Keratinocyte (primary cell): ENCODE measurements at regions not wholly inside any gene's neighbourhood (a gene's known extent, or its start where the extent isn't known, plus 50 kb on each side); places are given as distances from the start of the nearest gene placed in this dataset.

Experiments
- DNase-seq: peaks from one replicate; pipeline ENCODE4 v3.0.0-alpha.2; 2011; ENCODE audit warnings: low read depth, missing footprints, low spot score
- FAIRE-seq: peaks from 2 replicates; lab custom pipeline; 2011; peaks lifted over from hg19 to GRCh38; lab: Jason Lieb, UNC
- H2AFZ ChIP-seq: 2 replicates; pipeline ENCODE4 v1.6.0; 2012; ENCODE audit warnings: low read length, control low read depth, inconsistent platforms; ENCODE audit not compliant: control insufficient read depth
- H3K27ac ChIP-seq: 2 replicates; pipeline ENCODE4 v1.5.1; 2011; ENCODE audit warnings: low read length; ENCODE audit not compliant: control insufficient read depth, insufficient read depth
- H3K27me3 ChIP-seq: 3 replicates; pipeline ENCODE4 v1.6.0; 2011; ENCODE audit warnings: low read length; ENCODE audit not compliant: control insufficient read depth, insufficient read depth; ENCODE audit errors: extremely low read depth
- H3K36me3 ChIP-seq, 2 experiments: 2 replicates in 1 of 2; 3 replicates in 1 of 2; pipeline ENCODE4 v1.5.1; 2011; ENCODE audit warnings: low read length in 2 of 2, mild to moderate bottlenecking in 1 of 2; ENCODE audit not compliant: control insufficient read depth in 2 of 2, insufficient read depth in 2 of 2; ENCODE audit errors: extremely low read depth in 1 of 2
- H3K4me1 ChIP-seq: 3 replicates; pipeline ENCODE4 v1.5.1; 2011; ENCODE audit warnings: low read length; ENCODE audit not compliant: control insufficient read depth, insufficient read depth; ENCODE audit errors: extremely low read depth
- H3K4me2 ChIP-seq: 3 replicates; pipeline ENCODE4 v1.6.0; 2011; ENCODE audit warnings: low read depth, low read length; ENCODE audit not compliant: control insufficient read depth, insufficient read depth; ENCODE audit errors: extremely low read depth
- H3K4me3 ChIP-seq, 3 experiments: fragments of 200-600 bp in 1 of 3; sonication (generic) in 1 of 3; 2 replicates in 2 of 3; 3 replicates in 1 of 3; pipeline ENCODE4 v1.5.1; 2011 to 2016; ENCODE audit warnings: low read length in 3 of 3, mild to moderate bottlenecking in 3 of 3, control low read depth in 2 of 3, inconsistent platforms in 1 of 3, low read depth in 1 of 3, mixed read lengths in 1 of 3, mixed run types in 1 of 3, moderate library complexity in 1 of 3; ENCODE audit not compliant: control insufficient read depth in 2 of 3, insufficient read depth in 2 of 3; ENCODE audit errors: extremely low read depth in 1 of 3
- H3K79me2 ChIP-seq: 2 replicates; pipeline ENCODE4 v1.6.0; 2012; ENCODE audit warnings: low read length; ENCODE audit not compliant: control insufficient read depth, insufficient read depth
- H3K9ac ChIP-seq: 3 replicates; pipeline ENCODE4 v1.6.0; 2011; ENCODE audit warnings: low read length; ENCODE audit not compliant: control insufficient read depth, insufficient read depth; ENCODE audit errors: extremely low read depth
- H3K9me1 ChIP-seq: 3 replicates; pipeline ENCODE4 v1.6.0; 2011; ENCODE audit warnings: low read length; ENCODE audit not compliant: control insufficient read depth, insufficient read depth; ENCODE audit errors: extremely low read depth
- H3K9me3 ChIP-seq: 2 replicates; pipeline ENCODE4 v1.5.1; 2012; ENCODE audit warnings: low read depth, low read length; ENCODE audit not compliant: control insufficient read depth
- H4K20me1 ChIP-seq: 3 replicates; pipeline ENCODE4 v1.6.0; 2011; ENCODE audit warnings: low read length; ENCODE audit not compliant: control insufficient read depth, insufficient read depth; ENCODE audit errors: extremely low read depth
- CTCF ChIP-seq, 3 experiments: IDR thresholded peaks in 1 of 3; conservative IDR thresholded peaks in 1 of 3; optimal IDR thresholded peaks in 1 of 3; 2 replicates in 2 of 3; 3 replicates in 1 of 3; pipeline versions ENCODE3 to v1.5.1; 2011; ENCODE audit warnings: low read length in 3 of 3, mild to moderate bottlenecking in 3 of 3, moderate library complexity in 2 of 3, control low read depth in 1 of 3, inconsistent platforms in 1 of 3; ENCODE audit not compliant: insufficient read depth in 2 of 3; ENCODE audit errors: extremely low read depth in 1 of 3
- EZH2 ChIP-seq: IDR thresholded peaks from one replicate; pipeline ENCODE4 v1.6.1; 2012; ENCODE audit warnings: inconsistent platforms, mild to moderate bottlenecking, low read length, moderate library complexity
- dilution Hi-C: fragments of 300-500 bp; cut with MboI; formaldehyde crosslinking; loops from one replicate; pipeline ENCODE4 v1.7.0; 2020; ENCODE audit warnings: low sequenced_read_pairs; ENCODE audit not compliant: extremely low pct_ligation_motif_present

- Histone ChIP-seq H4K20me1 (no peaks in the 10 kb centered on the region), H3K9ac (no peak overlapping the region), H3K4me1 (peaks cover 36% of the 10 kb centered on the region), H3K9me1 (no peaks in the 10 kb centered on the region), H3K9me3 (no peaks in the 10 kb centered on the region), H3K79me2 (no peaks in the 10 kb centered on the region), H3K27ac (peak overlapping the region; percentile 92), H3K27me3 (no peaks in the 10 kb centered on the region), H3K4me3 (no peak overlapping the region), H3K4me2 (no peak overlapping the region), H3K36me3 (no peaks in the 10 kb centered on the region), H2AFZ (no peak overlapping the region)
- DNase-seq (no peak), FAIRE-seq (no peak)
- dilution Hi-C loops, result no loop called here
- TF ChIP-seq CTCF (optimal IDR thresholded peaks at IDR 0.05 in 1 of 3, IDR thresholded peaks at IDR 0.05 in 1 of 3, conservative IDR thresholded peaks at IDR 0.05 in 1 of 3; ENCODE audit: extremely low read depth in 1 of 3, insufficient read depth in 2 of 3, low read length in 3 of 3), result no peak
- no peak for TF ChIP-seq EZH2
These were observed 60.0 kb upstream of the TNFAIP3 start for GRCh38 chr6:137806914-137807682.

DNA sequence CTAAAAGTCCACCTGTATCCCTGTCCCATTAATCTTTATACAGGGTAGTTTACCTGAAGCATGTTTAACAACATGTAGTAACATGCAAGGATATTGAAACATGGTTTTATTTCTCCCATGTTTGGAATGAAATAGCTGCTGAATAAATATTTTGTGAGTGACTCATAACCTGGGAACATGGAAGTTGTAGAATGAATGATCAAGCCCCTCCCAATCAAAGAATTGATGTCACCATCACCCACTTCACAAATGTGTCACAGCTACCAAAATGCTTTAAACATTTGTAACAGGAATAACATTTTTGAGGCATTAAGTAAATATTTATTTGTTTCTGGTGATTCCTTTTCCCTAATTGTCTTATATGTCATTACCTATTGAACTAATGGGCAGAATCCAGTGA lies 58.9 kb upstream of the TNFAIP3 start:
- Histone ChIP-seq H3K27ac (peak overlapping the region; percentile 92), H4K20me1 (no peaks in the 10 kb centered on the region), H3K4me3 (no peak overlapping the region), H3K4me2 (peak overlapping the region; percentile 75), H3K36me3 (no peaks in the 10 kb centered on the region), H2AFZ (no peak overlapping the region), H3K9me1 (no peaks in the 10 kb centered on the region), H3K79me2 (no peaks in the 10 kb centered on the region), H3K9me3 (no peaks in the 10 kb centered on the region), H3K4me1 (peaks cover 47% of the 10 kb centered on the region), H3K27me3 (no peaks in the 10 kb centered on the region), H3K9ac (peak overlapping the region; percentile 57)
- DNase-seq (peak; percentile 83), FAIRE-seq (peak; percentile 76)
- TF ChIP-seq CTCF (optimal IDR thresholded peaks at IDR 0.05 in 1 of 3, IDR thresholded peaks at IDR 0.05 in 1 of 3, conservative IDR thresholded peaks at IDR 0.05 in 1 of 3; ENCODE audit: extremely low read depth in 1 of 3, insufficient read depth in 2 of 3, low read length in 3 of 3) (no peak), EZH2 (no peak)
- dilution Hi-C loops, result no loop called here
